NCI-H1930 (cell line): ENCODE measurements at regions not wholly inside any gene's neighbourhood (a gene's known extent, or its start where the extent isn't known, plus 50 kb on each side); places are given as distances from the start of the nearest gene placed in this dataset.

Experiments used
- DNase-seq, 2 experiments: peaks; one replicate each; lab custom pipeline; 2025; lab: John Stamatoyannopoulos, UW

DNA sequence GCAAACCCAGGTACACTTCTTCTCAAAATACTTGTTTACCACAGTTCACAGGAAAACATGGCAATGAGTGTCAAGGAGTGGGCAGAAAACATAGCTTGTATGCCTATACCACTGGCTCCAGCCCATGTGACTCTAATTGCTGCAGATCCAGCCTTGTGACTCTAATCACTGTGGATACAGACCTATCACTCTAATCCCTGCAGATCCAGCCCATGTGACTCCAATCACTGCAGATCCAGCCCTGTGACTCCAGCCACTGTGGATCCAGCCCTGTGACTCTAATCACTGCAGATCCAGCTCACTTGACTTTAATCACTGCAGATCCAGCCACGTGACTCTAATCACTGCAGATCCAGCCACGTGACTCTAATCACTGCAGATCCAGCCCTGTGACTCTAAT is 366.3 kb upstream of the IRX4 start:
- no peak for DNase-seq

- DNase-seq: no peak
Observed at GRCh38 chr5:2242539-2242938, 359.8 kb upstream of the IRX4 start.

DNA sequence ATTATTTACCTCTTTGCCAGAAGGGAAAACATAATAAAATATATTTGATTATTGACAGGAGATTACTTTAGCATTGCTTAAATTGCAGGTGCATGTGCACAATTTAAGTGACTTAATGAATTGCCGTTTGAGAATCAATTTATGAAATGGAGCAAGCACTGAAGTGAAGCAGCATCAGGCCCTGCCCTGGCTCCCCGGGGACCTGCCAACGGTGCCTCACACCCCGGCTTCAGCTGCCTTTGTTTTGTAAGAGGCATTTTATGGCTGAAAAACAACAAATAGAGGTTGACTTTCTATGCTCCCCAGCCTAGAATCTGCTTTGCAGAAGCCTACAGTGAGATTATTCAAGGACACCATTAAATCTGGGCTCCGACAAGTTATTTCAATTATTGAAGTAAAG is 359.1 kb upstream of the IRX4 start:
- DNase-seq: no peak

DNA sequence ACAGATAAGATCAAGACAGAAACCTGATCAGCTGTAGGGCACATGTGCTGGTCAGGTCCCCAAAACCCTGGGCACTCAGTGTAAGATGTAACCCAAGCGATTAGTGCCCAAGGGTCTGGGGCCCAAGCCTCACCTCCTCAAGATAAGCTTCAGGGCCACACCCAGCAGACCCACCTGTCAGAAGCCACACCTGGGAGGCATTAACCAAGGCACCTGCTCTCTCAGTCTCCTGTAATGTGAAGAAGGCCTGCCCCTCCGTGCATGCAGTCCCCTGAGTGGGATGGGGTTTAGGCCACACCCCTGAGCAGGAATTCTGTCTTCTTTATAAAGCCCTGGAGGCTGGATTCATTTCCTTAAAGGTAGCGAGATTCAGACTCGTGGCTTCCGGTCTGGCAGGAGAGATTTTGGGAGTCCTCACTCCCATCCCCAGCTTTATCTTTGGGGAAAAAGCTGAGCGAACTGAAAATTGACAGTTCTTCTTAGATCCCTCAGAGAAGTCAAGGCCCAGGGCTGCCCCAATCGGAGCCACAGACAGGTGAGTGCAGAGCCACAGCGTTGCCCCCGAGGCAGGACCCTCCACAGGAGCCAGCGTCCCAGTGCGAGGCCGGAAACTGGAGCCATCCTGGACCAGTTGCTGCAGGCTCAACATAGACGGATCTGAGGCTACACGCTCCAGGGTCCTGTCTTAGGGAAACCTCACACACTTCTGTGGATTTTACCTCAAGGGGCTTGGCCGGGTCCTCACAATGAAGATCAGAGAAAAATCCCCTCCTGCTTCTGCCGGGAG is 357.6 kb upstream of the IRX4 start:
- DNase-seq: no peak

DNA sequence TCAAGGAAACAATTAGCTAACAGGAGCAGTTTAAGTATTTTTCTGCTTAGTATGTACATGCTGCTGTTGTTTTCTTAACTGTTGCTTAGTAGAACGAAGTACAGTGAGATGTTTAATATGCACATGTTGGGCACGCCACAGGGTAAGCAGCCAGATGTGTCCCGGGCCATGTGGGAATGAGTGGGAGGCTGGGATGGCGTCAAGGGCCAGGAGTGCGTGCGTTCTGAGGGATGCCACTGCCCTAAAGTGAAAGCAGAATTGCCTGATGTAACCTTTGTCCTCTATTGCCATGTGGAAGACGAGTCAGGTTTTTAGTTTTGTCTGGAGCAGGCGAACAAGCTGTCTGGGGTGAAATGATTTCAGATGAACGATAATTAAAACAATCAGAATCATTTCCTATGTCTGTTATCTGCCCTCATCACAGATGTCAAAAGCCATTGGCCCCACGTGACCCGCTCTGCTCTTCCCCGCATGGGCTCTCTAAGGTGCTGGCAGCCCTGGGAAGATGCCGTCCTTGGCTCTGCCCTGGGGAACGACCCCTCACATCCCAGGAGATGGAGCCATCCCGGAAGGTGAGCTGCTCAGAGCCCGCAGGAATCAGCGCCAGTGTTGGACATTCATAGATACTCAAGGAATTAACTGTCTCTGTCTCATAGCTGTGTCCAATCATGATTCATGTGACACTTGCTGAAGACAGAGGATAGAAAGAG is 356.6 kb upstream of the IRX4 start:
- no peak for DNase-seq

- DNase-seq: no peak
Observed at GRCh38 chr5:2238732-2239131, 356.0 kb upstream of the IRX4 start.

GRCh38 chr5:2227433-2227832 is 344.7 kb upstream of the IRX4 start:
- no peak for DNase-seq

GRCh38 chr5:2224689-2225088 is 342.0 kb upstream of the IRX4 start:
- no peak for DNase-seq

DNA sequence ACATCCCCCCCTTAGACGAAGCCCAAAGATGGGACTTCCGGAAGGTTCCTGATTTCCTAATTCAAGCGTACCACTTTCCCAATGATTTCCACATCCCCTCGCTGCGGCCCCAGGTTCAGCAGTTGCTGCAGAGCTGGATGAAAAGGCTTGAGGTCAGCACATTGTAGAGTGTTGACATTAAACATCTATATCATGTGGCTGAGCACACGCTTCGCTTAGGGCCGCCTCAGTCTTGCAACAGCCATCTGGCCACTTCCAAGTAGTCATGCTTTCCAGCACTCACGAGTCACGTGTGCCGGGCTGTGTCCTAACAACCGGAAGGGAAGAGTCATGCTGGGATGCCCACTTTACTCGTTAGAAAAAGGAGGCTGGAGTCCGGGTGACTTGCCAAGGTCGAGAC is 340.6 kb upstream of the IRX4 start:
- DNase-seq: no peak

GRCh38 chr5:2222246-2222992 is 339.7 kb upstream of the IRX4 start:
- no peak for DNase-seq

GRCh38 chr5:2221450-2221849 is 338.7 kb upstream of the IRX4 start:
- no peak for DNase-seq

DNA sequence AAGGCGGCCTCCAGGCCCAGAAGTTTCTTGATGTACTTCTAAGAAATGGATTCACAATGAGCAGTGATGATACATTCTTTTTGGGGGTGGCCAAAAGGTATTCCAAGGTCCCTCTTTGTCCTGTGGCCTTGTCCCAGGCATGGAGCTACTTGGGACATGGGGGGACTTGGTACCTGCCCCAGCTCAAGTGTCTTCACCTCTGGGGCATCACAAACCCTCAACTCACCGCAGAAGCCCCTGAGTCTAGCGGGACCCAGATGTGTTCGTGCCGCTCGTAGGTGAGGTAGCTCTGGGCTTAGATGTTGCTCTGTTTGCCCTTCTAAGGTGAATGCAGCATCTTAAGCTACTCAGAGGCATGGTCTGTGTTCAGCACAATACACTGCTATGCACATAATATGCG is 338.0 kb upstream of the IRX4 start:
- no peak for DNase-seq

GRCh38 chr5:2219149-2219776 is 336.5 kb upstream of the IRX4 start:
- DNase-seq: no peak

- no peak for DNase-seq
Observed at GRCh38 chr5:2217219-2217618, 334.5 kb upstream of the IRX4 start.

- no peak for DNase-seq
Observed at GRCh38 chr5:2214910-2215590, 332.3 kb upstream of the IRX4 start.

- DNase-seq: no peak
Observed at GRCh38 chr5:2213121-2213730, 330.5 kb upstream of the IRX4 start.

- DNase-seq: no peak
Observed at GRCh38 chr5:2212481-2212880, 329.8 kb upstream of the IRX4 start.

GRCh38 chr5:2208239-2208544 is 325.5 kb upstream of the IRX4 start:
- DNase-seq: no peak

- DNase-seq: peak; percentile 10 to 21
Observed at GRCh38 chr5:2207416-2208238, 324.9 kb upstream of the IRX4 start.

- DNase-seq: no peak
Observed at GRCh38 chr5:2207109-2207399, 324.3 kb upstream of the IRX4 start.
